ENCODE measurements at regions not wholly inside any gene's neighbourhood (a gene's known extent, or its start where the extent isn't known, plus 50 kb on each side); places are given as distances from the start of the nearest gene placed in this dataset. TPM values are rescaled to one million over a fixed set of nuclear protein-coding genes. Genes with fewer than 3 reads are reported as not detected.

- Mint-ChIP-seq H3K36me3 (ENCODE audit: low read depth) (no peaks in the 10 kb centered on the region), H3K27me3 (peaks cover 62% of the 10 kb centered on the region), H3K4me3 (no peak overlapping the region), H3K9me3 (no peaks in the 10 kb centered on the region), H3K4me1 (peaks cover 33% of the 10 kb centered on the region), H3K27ac (no peak overlapping the region)
- no peak for DNase-seq
- ChIA-PET POLR2A (interaction anchor here (0.6 kb wide), 1 partner anchor 80 kb away, joined by 5 read pairs; no protein-coding TSS in a partner anchor), CTCF (interaction anchor here (1.7 to 6.6 kb wide), 4 partner anchors 11 to 173 kb away, joined by 3 to 37 read pairs (median 10); no protein-coding TSS in a partner anchor)
These were observed 50.8 kb upstream of the MLN start for GRCh38 chr6:33854572-33855030.

GRCh38 chr6:33853736-33854135 is 49.9 kb upstream of the MLN start:
- Mint-ChIP-seq H3K9me3 (no peaks in the 10 kb centered on the region), H3K27me3 (peaks cover 57% of the 10 kb centered on the region), H3K36me3 (ENCODE audit: low read depth) (no peaks in the 10 kb centered on the region), H3K4me3 (no peak overlapping the region), H3K4me1 (peaks cover 32% of the 10 kb centered on the region), H3K27ac (no peak overlapping the region)
- no peak for DNase-seq
- ChIA-PET POLR2A (no interaction called here), CTCF (interaction anchor here (1.7 to 6.6 kb wide), 4 partner anchors 10 to 174 kb away, joined by 3 to 37 read pairs (median 10); no protein-coding TSS in a partner anchor)

Small RNAs in the stretch of these regions (microRNA-seq; reads per million reads assigned to microRNA genes)
- not detected for gene MIR7159 (ENCODE audit: borderline microRNAs expressed, borderline replicate concordance)
